Thyroid gland (tissue), 4 donors: ENCODE measurements at regions not wholly inside any gene's neighbourhood (a gene's known extent, or its start where the extent isn't known, plus 50 kb on each side); places are given as distances from the start of the nearest gene placed in this dataset.

Source experiments
- DNase-seq, 2 donors: peaks; one replicate each; pipeline ENCODE4 v3.0.0-alpha.2; 2019
- H3K27ac ChIP-seq, 3 donors: fragments of 200-600 bp; sonication (generic); 1 replicate in 2 of 3; 2 replicates in 1 of 3; pipeline ENCODE4 v1.5.1; 2016 to 2019; ENCODE audit warnings: mild to moderate bottlenecking in 1 of 3, moderate library complexity in 1 of 3
- H3K27me3 ChIP-seq: fragments of 200-600 bp; sonication (generic); one replicate; pipeline ENCODE4 v1.5.1; 2019
- H3K36me3 ChIP-seq, 2 donors: fragments of 200-600 bp; sonication (generic); one replicate each; pipeline ENCODE4 v1.5.1; 2016 to 2019
- H3K4me1 ChIP-seq, 2 donors: fragments of 200-600 bp; sonication (generic); one replicate each; pipeline ENCODE4 v1.5.1; 2017 to 2019
- H3K4me3 ChIP-seq, 3 donors: fragments of 200-600 bp; sonication (generic); replicated peaks in 1 of 3; 1 replicate in 2 of 3; 2 replicates in 1 of 3; pipeline ENCODE4 v1.5.1; 2016; ENCODE audit warnings: mild to moderate bottlenecking in 1 of 3
- H3K9me3 ChIP-seq: fragments of 200-600 bp; sonication (generic); one replicate; pipeline ENCODE4 v1.5.1; 2017
- CTCF ChIP-seq, 6 experiments: fragments of 200-600 bp in 3 of 6; fragments of 450-650 bp in 3 of 6; sonication (generic) in 3 of 6; IDR thresholded peaks; one replicate each; pipeline ENCODE4 v1.5.1; 2016 to 2019; ENCODE audit warnings: antibody characterized with exemption in 6 of 6, mild to moderate bottlenecking in 2 of 6, inconsistent platforms in 1 of 6, moderate library complexity in 1 of 6
- POLR2A ChIP-seq, 2 donors: fragments of 450-650 bp; IDR thresholded peaks; one replicate each; pipeline ENCODE4 v1.6.1; 2017; ENCODE audit warnings: antibody characterized with exemption in 2 of 2, mild to moderate bottlenecking in 2 of 2, moderate library complexity in 1 of 2
- WGBS, 2 donors: methylation state at CpG; one replicate each; pipeline ENCODE4 v1.1.5; 2017; 5-methylcytosine and 5-hydroxymethylcytosine counted together
- intact Hi-C: fragments of 100-400 bp; cut with DNase I; formaldehyde crosslinking; loops from one replicate; pipeline ENCODE4 v1.15.1; 2023

- H3K27ac ChIP-seq, result no peak overlapping the region
- intact Hi-C loops, result no loop called here
Observed at GRCh38 chr10:117460846-117461765, 81.4 kb upstream of the EMX2 start.

GRCh38 chr10:117458571-117458970 is 83.3 kb upstream of the PDZD8 start:
- intact Hi-C loops, result no loop called here
- Histone ChIP-seq H3K27me3 (no peaks in the 10 kb centered on the region), H3K4me1 (peaks cover 0 to 14% of the 10 kb centered on the region in 2 donors), H3K4me3 (no peak overlapping the region), H3K27ac (no peak overlapping the region), H3K36me3 (no peaks in the 10 kb centered on the region), H3K9me3 (no peaks in the 10 kb centered on the region)
- WGBS, 2 donors, result 20 to 29% methylated on average over 4 of the region's 4 CpGs
- TF ChIP-seq POLR2A (IDR thresholded peaks at IDR 0.05) (no peak), CTCF (IDR thresholded peaks at IDR 0.05) (no peak)
- peak in 1 of 2 donors; percentile 7 for DNase-seq

More at GRCh38 chr10:117460846-117461765, 81.4 kb upstream of the EMX2 start:
- Histone ChIP-seq H3K27me3 (no peaks in the 10 kb centered on the region), H3K4me3 (no peak overlapping the region), H3K4me1 (peaks cover 0 to 12% of the 10 kb centered on the region in 2 donors), H3K36me3 (no peaks in the 10 kb centered on the region), H3K9me3 (no peaks in the 10 kb centered on the region)
- 88 to 90% methylated on average over 7 of the region's 7 CpGs for WGBS, 2 donors
- DNase-seq, result no peak
- TF ChIP-seq POLR2A (IDR thresholded peaks at IDR 0.05) (no peak), CTCF (IDR thresholded peaks at IDR 0.05) (no peak)

- DNase-seq, result no peak
- TF ChIP-seq POLR2A (IDR thresholded peaks at IDR 0.05) (no peak), CTCF (IDR thresholded peaks at IDR 0.05) (no peak)
- Histone ChIP-seq H3K27me3 (no peaks in the 10 kb centered on the region), H3K27ac (no peak overlapping the region), H3K4me3 (no peak overlapping the region), H3K4me1 (peaks cover 0 to 14% of the 10 kb centered on the region in 2 donors), H3K36me3 (no peaks in the 10 kb centered on the region), H3K9me3 (no peaks in the 10 kb centered on the region)
- intact Hi-C loops, result no loop called here
- 71 to 75% methylated on average over 8 of the region's 8 CpGs for WGBS, 2 donors
Observed at GRCh38 chr10:117457932-117458331, 82.7 kb upstream of the PDZD8 start.

GRCh38 chr10:117457071-117457810 is 82.0 kb upstream of the PDZD8 start:
- Histone ChIP-seq H3K27me3 (no peaks in the 10 kb centered on the region), H3K4me3 (no peak overlapping the region), H3K36me3 (no peaks in the 10 kb centered on the region), H3K27ac (no peak overlapping the region), H3K9me3 (no peaks in the 10 kb centered on the region), H3K4me1 (peaks cover 0 to 14% of the 10 kb centered on the region in 2 donors)
- intact Hi-C loops, result no loop called here
- TF ChIP-seq POLR2A (IDR thresholded peaks at IDR 0.05) (no peak), CTCF (IDR thresholded peaks at IDR 0.05) (no peak)
- WGBS, 2 donors, result 53 to 75% methylated on average over 7 to 11 of the region's 11 CpGs
- no peak for DNase-seq

- H3K36me3 ChIP-seq, result no peaks in the 10 kb centered on the region
- DNase-seq, result no peak
- intact Hi-C loops, result no loop called here
- 85 to 90% methylated on average over 5 of the region's 5 CpGs for WGBS, 2 donors
- H3K4me3 ChIP-seq, result no peak overlapping the region
- TF ChIP-seq CTCF (IDR thresholded peaks at IDR 0.05) (no peak), POLR2A (IDR thresholded peaks at IDR 0.05) (no peak)
- no peaks in the 10 kb centered on the region for H3K27me3 ChIP-seq
- no peak overlapping the region for H3K27ac ChIP-seq
- H3K9me3 ChIP-seq, result no peaks in the 10 kb centered on the region
- peaks cover 0 to 14% of the 10 kb centered on the region in 2 donors for H3K4me1 ChIP-seq
Observed at GRCh38 chr10:117455346-117455745, 80.1 kb upstream of the PDZD8 start.
